PC-9 (cell line): ENCODE measurements at regions not wholly inside any gene's neighbourhood (a gene's known extent, or its start where the extent isn't known, plus 50 kb on each side); places are given as distances from the start of the nearest gene placed in this dataset.

Experiments used
- CTCF ChIP-seq: fragments of 200-600 bp; sonication (generic); conservative IDR thresholded peaks from 2 replicates; pipeline ENCODE4 v1.6.1; 2017; ENCODE audit warnings: mixed run types, antibody characterized with exemption, mild to moderate bottlenecking, moderate library complexity
- EZH2 ChIP-seq: fragments of 200-600 bp; sonication (generic); IDR thresholded peaks from 2 replicates; pipeline ENCODE4 v1.8.0; 2017; ENCODE audit warnings: antibody characterized with exemption, low read depth

GRCh38 chr5:12294151-12294550, 389.9 kb upstream of the CTNND2 start:
- TF ChIP-seq CTCF (no peak), EZH2 (no peak)
